Urinary bladder (tissue), 3 donors: ENCODE measurements at regions not wholly inside any gene's neighbourhood (a gene's known extent, or its start where the extent isn't known, plus 50 kb on each side); places are given as distances from the start of the nearest gene placed in this dataset.
"Not testable (repeated sequence)": the region's sequence is repeated elsewhere in the genome, so short reads cannot be mapped to it uniquely, and the experiment has no call there.

ENCODE experiments used
- DNase-seq: peaks from one replicate; pipeline ENCODE4 v3.0.0-alpha.2; 2015; ENCODE audit errors: extremely low spot score
- H3K27ac ChIP-seq: one replicate; pipeline ENCODE4 v1.5.1; 2013; ENCODE audit warnings: low read depth, mild to moderate bottlenecking, moderate library complexity
- H3K36me3 ChIP-seq: one replicate; pipeline ENCODE4 v1.6.1; 2013; ENCODE audit warnings: mild to moderate bottlenecking, moderate library complexity; ENCODE audit not compliant: insufficient read depth
- H3K4me1 ChIP-seq: one replicate; pipeline ENCODE4 v1.6.1; 2013; ENCODE audit warnings: mild to moderate bottlenecking, moderate library complexity; ENCODE audit not compliant: insufficient read depth
- H3K4me3 ChIP-seq: one replicate; pipeline ENCODE4 v1.5.1; 2013; ENCODE audit warnings: low read depth, low read length
- WGBS: extraction: QIAGEN DNeasy Blood & Tissue Kit; methylation state at CpG from one replicate; pipeline ENCODE4 v1.1.7; 2013; 5-methylcytosine and 5-hydroxymethylcytosine counted together
- donor health status: healthy with polysubstance abuse.
- donor health status: healthy.

- DNase-seq = no peak
- no peaks in the 10 kb centered on the region for H3K36me3 ChIP-seq
- no peak overlapping the region for H3K27ac ChIP-seq
- no peak overlapping the region for H3K4me3 ChIP-seq
- 71% methylated on average over 5 of the region's 5 CpGs for WGBS
- H3K4me1 ChIP-seq = no peaks in the 10 kb centered on the region
Observed at GRCh38 chr14:97796511-97796910, 999.3 kb downstream of the VRK1 start.

GRCh38 chr14:97798176-97798575, 1001.0 kb downstream of the VRK1 start:
- DNase-seq = no peak
- no peaks in the 10 kb centered on the region for H3K4me1 ChIP-seq
- H3K4me3 ChIP-seq = no peak overlapping the region
- H3K36me3 ChIP-seq = no peaks in the 10 kb centered on the region
- WGBS = 73% methylated on average over 9 of the region's 9 CpGs
- H3K27ac ChIP-seq = no peak overlapping the region

- H3K27ac ChIP-seq = no peak overlapping the region
- DNase-seq = no peak
- no peaks in the 10 kb centered on the region for H3K4me1 ChIP-seq
- no peak overlapping the region for H3K4me3 ChIP-seq
- no peaks in the 10 kb centered on the region for H3K36me3 ChIP-seq
- 88% methylated on average over 8 of the region's 8 CpGs for WGBS
Observed at GRCh38 chr14:97802430-97803373, 1005.5 kb downstream of the VRK1 start.

- no peak overlapping the region for H3K27ac ChIP-seq
Observed at GRCh38 chr14:97804056-97804455, 1006.9 kb downstream of the VRK1 start.

GRCh38 chr14:97806891-97807290, 1009.7 kb downstream of the VRK1 start:
- DNase-seq = no peak
- H3K4me3 ChIP-seq = no peak overlapping the region
- 77% methylated on average over 9 of the region's 9 CpGs for WGBS

More at GRCh38 chr14:97804056-97804455, 1006.9 kb downstream of the VRK1 start:
- no peaks in the 10 kb centered on the region for H3K36me3 ChIP-seq
- H3K4me3 ChIP-seq = no peak overlapping the region
- no peak for DNase-seq
- H3K4me1 ChIP-seq = no peaks in the 10 kb centered on the region
- 89% methylated on average over 2 of the region's 2 CpGs for WGBS

GRCh38 chr14:97808541-97808940, 1011.4 kb downstream of the VRK1 start:
- H3K4me3 ChIP-seq, H3K27ac ChIP-seq, H3K36me3 ChIP-seq, H3K4me1 ChIP-seq, DNase-seq: not testable (repeated sequence)
- whole genome bisulfite sequencing = 96% methylated on average over 4 of the region's 4 CpGs

More at GRCh38 chr14:97806891-97807290, 1009.7 kb downstream of the VRK1 start:
- H3K27ac ChIP-seq = no peak overlapping the region
- no peaks in the 10 kb centered on the region for H3K36me3 ChIP-seq
- H3K4me1 ChIP-seq = no peaks in the 10 kb centered on the region

- DNase-seq = no peak
- H3K27ac ChIP-seq = no peak overlapping the region
- WGBS = 94% methylated on average over 5 of the region's 5 CpGs
- no peak overlapping the region for H3K4me3 ChIP-seq
- no peaks in the 10 kb centered on the region for H3K4me1 ChIP-seq
- H3K36me3 ChIP-seq = no peaks in the 10 kb centered on the region
Observed at GRCh38 chr14:97813556-97813955, 1016.4 kb downstream of the VRK1 start.

- Histone ChIP-seq H3K4me1 (no peaks in the 10 kb centered on the region), H3K36me3 (no peaks in the 10 kb centered on the region), H3K27ac (no peak overlapping the region), H3K4me3 (no peak overlapping the region)
- 61% methylated on average over 2 of the region's 2 CpGs for WGBS
- no peak for DNase-seq
Observed at GRCh38 chr14:97820781-97821180, 1023.6 kb downstream of the VRK1 start.

GRCh38 chr14:97824218-97824617, 1027.0 kb downstream of the VRK1 start:
- H3K4me1 ChIP-seq = no peaks in the 10 kb centered on the region
- DNase-seq = no peak
- no peak overlapping the region for H3K27ac ChIP-seq
- no peak overlapping the region for H3K4me3 ChIP-seq
- no peaks in the 10 kb centered on the region for H3K36me3 ChIP-seq
- WGBS = 42% methylated on average over 1 of the region's 1 CpG

- DNase-seq = no peak
- Histone ChIP-seq H3K27ac (no peak overlapping the region), H3K4me1 (no peaks in the 10 kb centered on the region), H3K4me3 (no peak overlapping the region), H3K36me3 (no peaks in the 10 kb centered on the region)
- 74% methylated on average over 3 of the region's 3 CpGs for WGBS
Observed at GRCh38 chr14:97827746-97828145, 1030.6 kb downstream of the VRK1 start.

- H3K4me1 ChIP-seq = no peaks in the 10 kb centered on the region
- H3K36me3 ChIP-seq = no peaks in the 10 kb centered on the region
- no peak for DNase-seq
- 43% methylated on average over 11 of the region's 11 CpGs for WGBS
- no peak overlapping the region for H3K27ac ChIP-seq
- H3K4me3 ChIP-seq = no peak overlapping the region
Observed at GRCh38 chr14:97832776-97833175, 1035.6 kb downstream of the VRK1 start.

- no peaks in the 10 kb centered on the region for H3K4me1 ChIP-seq
- no peaks in the 10 kb centered on the region for H3K36me3 ChIP-seq
- no peak for DNase-seq
- no peak overlapping the region for H3K27ac ChIP-seq
- no peak overlapping the region for H3K4me3 ChIP-seq
- 81% methylated on average over 11 of the region's 11 CpGs for WGBS
Observed at GRCh38 chr14:97838986-97839385, 1041.8 kb downstream of the VRK1 start.

GRCh38 chr14:97840159-97840558, 1043.0 kb downstream of the VRK1 start:
- 71% methylated on average over 4 of the region's 4 CpGs for WGBS
- Histone ChIP-seq H3K4me1 (no peaks in the 10 kb centered on the region), H3K27ac (no peak overlapping the region), H3K36me3 (no peaks in the 10 kb centered on the region), H3K4me3 (no peak overlapping the region)
- DNase-seq = no peak

GRCh38 chr14:97841762-97842161, 1044.6 kb downstream of the VRK1 start:
- Histone ChIP-seq H3K27ac (no peak overlapping the region), H3K4me3 (no peak overlapping the region), H3K36me3 (no peaks in the 10 kb centered on the region), H3K4me1 (no peaks in the 10 kb centered on the region)
- no peak for DNase-seq
- 73% methylated on average over 5 of the region's 5 CpGs for WGBS
